ENCODE measurements at regions not wholly inside any gene's neighbourhood (a gene's known extent, or its start where the extent isn't known, plus 50 kb on each side); places are given as distances from the start of the nearest gene placed in this dataset.

- no peak overlapping the region for H3K4me3 Mint-ChIP-seq
- no peak overlapping the region for H3K27ac Mint-ChIP-seq
- H3K27me3 Mint-ChIP-seq (ENCODE audit: insufficient read depth): no peaks in the 10 kb centered on the region
- H3K9me3 Mint-ChIP-seq: peaks cover 23% of the 10 kb centered on the region
- intact Hi-C loops (cut with micrococcal nuclease): no loop called here
- no peak for DNase-seq (ENCODE audit: low spot score)
- H3K36me3 Mint-ChIP-seq (ENCODE audit: low read depth): no peaks in the 10 kb centered on the region
- H3K4me1 Mint-ChIP-seq (ENCODE audit: low read depth): no peaks in the 10 kb centered on the region
Observed at GRCh38 chr20:55273149-55273548, 732.2 kb downstream of the CBLN4 start.

- Mint-ChIP-seq H3K4me3 (no peak overlapping the region), H3K27ac (no peak overlapping the region), H3K9me3 (peaks cover 16% of the 10 kb centered on the region), H3K36me3 (ENCODE audit: low read depth) (no peaks in the 10 kb centered on the region), H3K27me3 (ENCODE audit: insufficient read depth) (no peaks in the 10 kb centered on the region), H3K4me1 (ENCODE audit: low read depth) (no peaks in the 10 kb centered on the region)
- DNase-seq (ENCODE audit: low spot score): no peak
- intact Hi-C loops (cut with micrococcal nuclease): no loop called here
Observed at GRCh38 chr20:55271371-55271770, 733.9 kb downstream of the CBLN4 start.

GRCh38 chr20:55269913-55270312 lies 735.4 kb downstream of the CBLN4 start:
- H3K4me1 Mint-ChIP-seq (ENCODE audit: low read depth): no peaks in the 10 kb centered on the region
- no peak for DNase-seq (ENCODE audit: low spot score)
- H3K27me3 Mint-ChIP-seq (ENCODE audit: insufficient read depth): no peaks in the 10 kb centered on the region
- intact Hi-C loops (cut with micrococcal nuclease): no loop called here
- H3K4me3 Mint-ChIP-seq: no peak overlapping the region
- H3K9me3 Mint-ChIP-seq: peaks cover 17% of the 10 kb centered on the region
- H3K36me3 Mint-ChIP-seq (ENCODE audit: low read depth): no peaks in the 10 kb centered on the region
- no peak overlapping the region for H3K27ac Mint-ChIP-seq

GRCh38 chr20:55266361-55266760 lies 739.0 kb downstream of the CBLN4 start:
- Mint-ChIP-seq H3K36me3 (ENCODE audit: low read depth) (no peaks in the 10 kb centered on the region), H3K4me1 (ENCODE audit: low read depth) (no peaks in the 10 kb centered on the region), H3K4me3 (no peak overlapping the region), H3K9me3 (peaks cover 19% of the 10 kb centered on the region), H3K27ac (no peak overlapping the region), H3K27me3 (ENCODE audit: insufficient read depth) (no peaks in the 10 kb centered on the region)
- no peak for DNase-seq (ENCODE audit: low spot score)
- intact Hi-C loops (cut with micrococcal nuclease): no loop called here

GRCh38 chr20:55264703-55265239 lies 740.5 kb downstream of the CBLN4 start:
- Mint-ChIP-seq H3K27me3 (ENCODE audit: insufficient read depth) (no peaks in the 10 kb centered on the region), H3K36me3 (ENCODE audit: low read depth) (no peaks in the 10 kb centered on the region), H3K4me1 (ENCODE audit: low read depth) (no peaks in the 10 kb centered on the region), H3K4me3 (no peak overlapping the region), H3K9me3 (peaks cover 12% of the 10 kb centered on the region), H3K27ac (no peak overlapping the region)
- intact Hi-C loops (cut with micrococcal nuclease): no loop called here
- DNase-seq (ENCODE audit: low spot score): no peak

- no peak overlapping the region for H3K27ac Mint-ChIP-seq
- DNase-seq (ENCODE audit: low spot score): no peak
- no peak overlapping the region for H3K4me3 Mint-ChIP-seq
- peaks cover 10% of the 10 kb centered on the region for H3K9me3 Mint-ChIP-seq
- no peaks in the 10 kb centered on the region for H3K27me3 Mint-ChIP-seq (ENCODE audit: insufficient read depth)
- intact Hi-C loops (cut with micrococcal nuclease): no loop called here
- H3K4me1 Mint-ChIP-seq (ENCODE audit: low read depth): no peaks in the 10 kb centered on the region
- H3K36me3 Mint-ChIP-seq (ENCODE audit: low read depth): no peaks in the 10 kb centered on the region
Observed at GRCh38 chr20:55258559-55258958, 746.8 kb downstream of the CBLN4 start.

GRCh38 chr20:55255016-55255415 lies 750.3 kb downstream of the CBLN4 start:
- Mint-ChIP-seq H3K4me1 (ENCODE audit: low read depth) (no peaks in the 10 kb centered on the region), H3K27me3 (ENCODE audit: insufficient read depth) (no peaks in the 10 kb centered on the region), H3K9me3 (peaks cover 7% of the 10 kb centered on the region), H3K36me3 (ENCODE audit: low read depth) (no peaks in the 10 kb centered on the region), H3K4me3 (no peak overlapping the region), H3K27ac (no peak overlapping the region)
- DNase-seq (ENCODE audit: low spot score): no peak
- intact Hi-C loops (cut with micrococcal nuclease): no loop called here

GRCh38 chr20:55253781-55254180 lies 751.5 kb downstream of the CBLN4 start:
- H3K4me3 Mint-ChIP-seq: no peak overlapping the region
- no peak for DNase-seq (ENCODE audit: low spot score)

GRCh38 chr20:55252521-55252920 lies 752.8 kb downstream of the CBLN4 start:
- intact Hi-C loops (cut with micrococcal nuclease): no loop called here
- H3K4me1 Mint-ChIP-seq (ENCODE audit: low read depth): no peaks in the 10 kb centered on the region
- no peak overlapping the region for H3K4me3 Mint-ChIP-seq
- peaks cover 8% of the 10 kb centered on the region for H3K9me3 Mint-ChIP-seq
- no peak overlapping the region for H3K27ac Mint-ChIP-seq
- DNase-seq (ENCODE audit: low spot score): no peak
- no peaks in the 10 kb centered on the region for H3K36me3 Mint-ChIP-seq (ENCODE audit: low read depth)
- no peaks in the 10 kb centered on the region for H3K27me3 Mint-ChIP-seq (ENCODE audit: insufficient read depth)

More at GRCh38 chr20:55253781-55254180, 751.5 kb downstream of the CBLN4 start:
- peaks cover 4% of the 10 kb centered on the region for H3K9me3 Mint-ChIP-seq
- no peaks in the 10 kb centered on the region for H3K27me3 Mint-ChIP-seq (ENCODE audit: insufficient read depth)
- H3K27ac Mint-ChIP-seq: no peak overlapping the region
- no peaks in the 10 kb centered on the region for H3K36me3 Mint-ChIP-seq (ENCODE audit: low read depth)
- H3K4me1 Mint-ChIP-seq (ENCODE audit: low read depth): no peaks in the 10 kb centered on the region
- intact Hi-C loops (cut with micrococcal nuclease): no loop called here

- peaks cover 10% of the 10 kb centered on the region for H3K9me3 Mint-ChIP-seq
- DNase-seq (ENCODE audit: low spot score): no peak
- intact Hi-C loops (cut with micrococcal nuclease): no loop called here
- no peak overlapping the region for H3K27ac Mint-ChIP-seq
- no peaks in the 10 kb centered on the region for H3K27me3 Mint-ChIP-seq (ENCODE audit: insufficient read depth)
- no peaks in the 10 kb centered on the region for H3K4me1 Mint-ChIP-seq (ENCODE audit: low read depth)
- no peak overlapping the region for H3K4me3 Mint-ChIP-seq
- H3K36me3 Mint-ChIP-seq (ENCODE audit: low read depth): no peaks in the 10 kb centered on the region
Observed at GRCh38 chr20:55251170-55251569, 754.1 kb downstream of the CBLN4 start.

- no peak overlapping the region for H3K4me3 Mint-ChIP-seq
- H3K9me3 Mint-ChIP-seq: peaks cover 25% of the 10 kb centered on the region
- H3K27ac Mint-ChIP-seq: no peak overlapping the region
- no peaks in the 10 kb centered on the region for H3K27me3 Mint-ChIP-seq (ENCODE audit: insufficient read depth)
- no peaks in the 10 kb centered on the region for H3K4me1 Mint-ChIP-seq (ENCODE audit: low read depth)
- intact Hi-C loops (cut with micrococcal nuclease): no loop called here
- no peak for DNase-seq (ENCODE audit: low spot score)
- no peaks in the 10 kb centered on the region for H3K36me3 Mint-ChIP-seq (ENCODE audit: low read depth)
Observed at GRCh38 chr20:55242853-55243252, 762.5 kb downstream of the CBLN4 start.

- H3K27me3 Mint-ChIP-seq (ENCODE audit: insufficient read depth): no peaks in the 10 kb centered on the region
- DNase-seq (ENCODE audit: low spot score): no peak
- no peak overlapping the region for H3K27ac Mint-ChIP-seq
- no peak overlapping the region for H3K4me3 Mint-ChIP-seq
- H3K36me3 Mint-ChIP-seq (ENCODE audit: low read depth): no peaks in the 10 kb centered on the region
- intact Hi-C loops (cut with micrococcal nuclease): no loop called here
- peaks cover 14% of the 10 kb centered on the region for H3K9me3 Mint-ChIP-seq
- H3K4me1 Mint-ChIP-seq (ENCODE audit: low read depth): no peaks in the 10 kb centered on the region
Observed at GRCh38 chr20:55239269-55239668, 763.9 kb downstream of the DOK5 start.

- H3K36me3 Mint-ChIP-seq (ENCODE audit: low read depth): no peaks in the 10 kb centered on the region
- no peak overlapping the region for H3K4me3 Mint-ChIP-seq
- H3K27ac Mint-ChIP-seq: no peak overlapping the region
- peaks cover 3% of the 10 kb centered on the region for H3K9me3 Mint-ChIP-seq
- H3K4me1 Mint-ChIP-seq (ENCODE audit: low read depth): no peaks in the 10 kb centered on the region
- intact Hi-C loops (cut with micrococcal nuclease): no loop called here
- H3K27me3 Mint-ChIP-seq (ENCODE audit: insufficient read depth): no peaks in the 10 kb centered on the region
- DNase-seq (ENCODE audit: low spot score): no peak
Observed at GRCh38 chr20:55232647-55233046, 757.3 kb downstream of the DOK5 start.

- no peak overlapping the region for H3K27ac Mint-ChIP-seq
- H3K4me1 Mint-ChIP-seq (ENCODE audit: low read depth): no peaks in the 10 kb centered on the region
- H3K27me3 Mint-ChIP-seq (ENCODE audit: insufficient read depth): no peaks in the 10 kb centered on the region
- no peaks in the 10 kb centered on the region for H3K36me3 Mint-ChIP-seq (ENCODE audit: low read depth)
- intact Hi-C loops (cut with micrococcal nuclease): no loop called here
- no peak for DNase-seq (ENCODE audit: low spot score)
- H3K9me3 Mint-ChIP-seq: peaks cover 5% of the 10 kb centered on the region
- no peak overlapping the region for H3K4me3 Mint-ChIP-seq
Observed at GRCh38 chr20:55229451-55229850, 754.1 kb downstream of the DOK5 start.

Measured in activated T-helper 1 cell treated with anti-CD3 and anti-CD28 coated beads, Interleukin-12 subunit alpha, Interleukin-12 subunit beta, Interleukin-2, Interleukin-4 antibody, amounts not matched to agents 30 ng/mL and 10 ng/mL and 1 ng/mL, durations not matched to agents 14 hours and 24 hours and 36 hours (primary cell).